Fibroblast of skin of left quadriceps (primary cell): ENCODE measurements at regions not wholly inside any gene's neighbourhood (a gene's known extent, or its start where the extent isn't known, plus 50 kb on each side); places are given as distances from the start of the nearest gene placed in this dataset.

ENCODE experiments used
- DNase-seq, 2 experiments: peaks; one replicate each; pipeline ENCODE4 v3.0.0-alpha.2; 2013; ENCODE audit warnings: low read depth in 2 of 2

DNA sequence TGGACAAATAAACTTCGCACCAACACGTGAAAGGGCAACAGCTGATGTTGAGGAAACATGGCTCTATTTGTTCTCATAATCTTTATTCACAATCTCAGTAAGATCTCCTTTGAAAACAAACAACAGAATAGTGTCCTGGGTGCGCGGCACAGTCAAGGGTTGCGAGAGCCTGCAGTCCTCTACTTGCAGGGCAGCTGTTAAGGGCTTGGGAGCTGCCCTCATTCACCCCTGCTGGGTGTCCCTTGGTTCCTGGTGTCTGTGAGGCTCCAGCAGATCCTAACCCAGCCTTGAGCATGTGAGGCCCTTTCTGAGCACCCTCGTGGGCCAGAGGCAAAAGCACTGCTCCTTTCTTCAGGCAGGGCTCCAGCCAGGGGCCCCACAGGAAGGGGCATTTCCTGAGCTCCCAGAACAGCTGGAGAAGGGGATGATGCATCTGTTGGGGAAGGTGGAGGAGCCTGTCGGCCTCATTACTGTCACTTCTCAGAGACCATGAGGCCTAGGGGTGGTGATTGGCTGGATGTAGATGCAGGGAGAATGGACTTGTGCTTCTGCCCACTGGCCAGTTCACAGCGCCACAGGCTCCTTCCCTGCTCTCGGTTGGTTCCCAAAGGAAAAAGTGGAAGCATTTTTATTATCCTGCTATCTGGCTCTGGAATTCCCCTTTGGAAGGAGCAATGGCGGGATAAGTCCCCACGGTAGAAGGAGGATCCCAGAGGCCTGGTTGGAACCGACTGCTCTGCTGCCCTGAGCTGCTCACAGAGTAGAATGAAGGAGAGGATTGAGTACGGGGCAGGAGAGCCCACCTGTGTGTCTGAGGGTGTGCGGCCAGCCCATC is 51.9 kb upstream of the KLF13 start:
- DNase-seq: no peak

- DNase-seq: no peak
These were observed 51.0 kb upstream of the KLF13 start for GRCh38 chr15:31275331-31276262.

DNA sequence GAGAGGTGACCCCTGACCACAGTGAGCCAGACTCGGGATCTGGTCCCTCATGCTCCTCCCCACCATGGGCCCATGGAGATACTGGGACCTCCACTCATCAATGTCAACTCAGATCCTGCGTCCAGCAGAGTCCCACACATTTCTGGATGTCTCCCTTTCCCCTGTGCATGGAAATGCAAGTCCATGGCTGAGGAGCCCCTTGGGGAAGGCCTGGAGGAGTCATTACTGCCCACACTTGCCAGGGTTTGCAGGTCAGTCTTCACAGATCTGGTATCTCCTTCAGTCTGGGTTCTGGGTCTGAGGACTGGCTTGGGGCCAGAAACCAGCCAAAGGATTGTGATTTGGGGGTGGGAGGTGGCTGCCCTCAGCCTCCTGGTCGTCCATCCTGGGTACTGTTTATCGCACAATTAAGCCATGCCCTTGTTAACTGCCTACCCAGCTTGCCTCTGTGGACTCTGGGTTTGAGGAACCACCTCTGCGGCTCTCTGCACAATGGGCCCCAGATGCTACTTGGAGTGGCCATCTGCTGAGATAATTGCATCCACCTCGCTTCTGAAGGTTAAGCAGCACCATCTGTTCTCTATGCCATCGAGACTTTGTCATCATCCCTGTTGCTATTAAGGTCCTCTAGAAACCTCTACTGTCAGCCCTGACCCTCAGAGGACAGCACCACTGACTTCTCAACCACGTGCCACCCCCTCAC is 49.9 kb upstream of the KLF13 start:
- no peak for DNase-seq
